WTC11 (cell line): ENCODE measurements at regions not wholly inside any gene's neighbourhood (a gene's known extent, or its start where the extent isn't known, plus 50 kb on each side); places are given as distances from the start of the nearest gene placed in this dataset.

Source experiments
- ATAC-seq: fragments of 200-7000 bp; cut with Tn5 transposase; 2 replicates; pipeline ENCODE4 v1.10.0; 2021; ENCODE audit warnings: mild to moderate bottlenecking, moderate library complexity
- CTCF ChIA-PET: fragments of 300-600 bp; sonication (Branson Sonifier 250); formaldehyde crosslinking; loops from one replicate; lab custom pipeline; 2021; ENCODE audit warnings: antibody characterized with exemption; lab: Charles Lee
- POLR2A ChIA-PET: fragments of 350-600 bp; sonication (Branson Sonifier 250); formaldehyde crosslinking; loops from one replicate; lab custom pipeline; 2021; ENCODE audit warnings: antibody characterized with exemption; lab: Charles Lee
- DNase-seq: peaks from one replicate; pipeline ENCODE4 v3.0.0; 2021; ENCODE audit warnings: low spot score
- H3K27ac Mint-ChIP-seq: 2 replicates; pipeline ENCODE4 v1.8.0; 2021; ENCODE audit warnings: mixed read lengths
- H3K27me3 Mint-ChIP-seq: 2 replicates; pipeline ENCODE4 v1.8.0; 2021; ENCODE audit warnings: low read depth, mild to moderate bottlenecking, moderate library complexity, mixed read lengths
- H3K36me3 Mint-ChIP-seq: 2 replicates; pipeline ENCODE4 v1.8.0; 2021; ENCODE audit warnings: mixed read lengths
- H3K4me1 Mint-ChIP-seq: 2 replicates; pipeline ENCODE4 v1.8.0; 2022; ENCODE audit warnings: mixed read lengths
- H3K4me3 Mint-ChIP-seq: 2 replicates; pipeline ENCODE4 v1.8.0; 2021; ENCODE audit warnings: mild to moderate bottlenecking, moderate library complexity, mixed read lengths
- H3K9me3 Mint-ChIP-seq: 2 replicates; pipeline ENCODE4 v1.8.0; 2021; ENCODE audit warnings: mixed read lengths
- GTF2I ChIP-seq: fragments of 250-450 bp; sonication (Bioruptor Pico); conservative IDR thresholded peaks from 2 replicates; pipeline ENCODE4 v1.4.0; 2021; ENCODE audit warnings: mild to moderate bottlenecking
- JUN ChIP-seq: sonication (generic); formaldehyde crosslinking; IDR thresholded peaks from 2 replicates; pipeline ENCODE4 v1.8.0; 2023; ENCODE audit warnings: mild to moderate bottlenecking, missing genetic modification reagents
- MYBL2 ChIP-seq: sonication (generic); formaldehyde crosslinking; IDR thresholded peaks from 2 replicates; pipeline ENCODE4 v1.8.1; 2023; ENCODE audit warnings: mild to moderate bottlenecking, moderate library complexity, missing genetic modification reagents
- PRRX2 ChIP-seq: fragments of 250-450 bp; sonication (Bioruptor Pico); IDR thresholded peaks from 2 replicates; pipeline ENCODE4 v1.8.0; 2021; ENCODE audit warnings: mild to moderate bottlenecking
- ZNF263 ChIP-seq: sonication (generic); formaldehyde crosslinking; IDR thresholded peaks from 2 replicates; pipeline ENCODE4 v1.8.1; 2022; ENCODE audit warnings: low read depth, mild to moderate bottlenecking, moderate library complexity, missing genetic modification reagents
- ZNF317 ChIP-seq: sonication (generic); formaldehyde crosslinking; IDR thresholded peaks from 2 replicates; pipeline ENCODE4 v1.8.1; 2023; ENCODE audit warnings: low read depth, mild to moderate bottlenecking, moderate library complexity, missing genetic modification reagents, borderline replicate concordance
- TF ChIP-seq, protein P1 (sequence below): sonication (generic); formaldehyde crosslinking; IDR thresholded peaks from 2 replicates; pipeline ENCODE4 v1.8.0; 2023; ENCODE audit warnings: missing genetic modification reagents, mild to moderate bottlenecking, borderline replicate concordance
- TF ChIP-seq, protein P2 (sequence below): sonication (generic); formaldehyde crosslinking; IDR thresholded peaks from 2 replicates; pipeline ENCODE4 v1.8.1; 2022; ENCODE audit warnings: low read depth, mild to moderate bottlenecking, moderate library complexity, missing genetic modification reagents, borderline replicate concordance
- TF ChIP-seq, protein P3 (sequence below): fragments of 250-450 bp; sonication (Bioruptor Pico); IDR thresholded peaks from 2 replicates; pipeline ENCODE4 v1.9.0; 2021; ENCODE audit warnings: mild to moderate bottlenecking
- TF ChIP-seq, protein P4 (sequence below): sonication (generic); formaldehyde crosslinking; IDR thresholded peaks from 2 replicates; pipeline ENCODE4 v1.8.1; 2023; ENCODE audit warnings: mild to moderate bottlenecking, missing genetic modification reagents, moderate library complexity
- TF ChIP-seq, protein P5 (sequence below): sonication (generic); formaldehyde crosslinking; IDR thresholded peaks from 2 replicates; pipeline ENCODE4 v1.8.0; 2022; ENCODE audit warnings: mild to moderate bottlenecking, missing genetic modification reagents
- TF ChIP-seq, protein P6 (sequence below): fragments of 250-450 bp; sonication (Bioruptor Pico); IDR thresholded peaks from 2 replicates; pipeline ENCODE4 v1.9.0; 2021; ENCODE audit warnings: moderate library complexity, mild to moderate bottlenecking, inconsistent platforms, borderline replicate concordance

DNA sequence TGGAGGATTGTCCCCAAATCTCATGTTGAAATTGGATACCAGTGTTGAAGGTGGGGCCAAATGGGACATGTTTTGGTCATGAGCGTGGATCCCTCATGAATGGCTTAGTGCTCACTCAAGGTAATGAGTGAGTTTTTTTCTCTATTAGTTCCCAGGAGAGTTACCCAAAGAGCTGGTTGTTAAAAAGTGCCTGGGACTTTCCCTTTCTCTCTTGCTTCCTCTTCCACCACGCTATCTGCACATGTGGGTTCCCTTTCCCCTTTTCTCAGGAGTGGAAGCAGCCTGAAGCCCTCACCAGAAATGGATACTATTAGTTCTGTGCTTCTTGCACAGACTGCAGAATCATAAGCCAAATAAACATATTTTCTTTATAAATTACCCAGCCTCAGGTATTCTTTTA lies 465.4 kb downstream of the FSCB start:
- Mint-ChIP-seq H3K9me3 (peaks cover 36% of the 10 kb centered on the region), H3K4me1 (peaks cover 6% of the 10 kb centered on the region; the same call in 1 of the 2 replicates), H3K27ac (no peak overlapping the region), H3K27me3 (no peaks in the 10 kb centered on the region; the same call in 1 of the 2 replicates), H3K36me3 (peaks cover 27% of the 10 kb centered on the region), H3K4me3 (no peak overlapping the region)
- DNase-seq, result no peak
- TF ChIP-seq ZNF317, result no peak
- TF ChIP-seq MYBL2 (CRISPR knock-in tag), result no peak
- TF ChIP-seq GTF2I (CRISPR knock-in tag), result no peak
- TF ChIP-seq ZNF263 (CRISPR knock-in tag), result no peak
- TF ChIP-seq JUN, result no peak
- TF ChIP-seq, protein P1, sequence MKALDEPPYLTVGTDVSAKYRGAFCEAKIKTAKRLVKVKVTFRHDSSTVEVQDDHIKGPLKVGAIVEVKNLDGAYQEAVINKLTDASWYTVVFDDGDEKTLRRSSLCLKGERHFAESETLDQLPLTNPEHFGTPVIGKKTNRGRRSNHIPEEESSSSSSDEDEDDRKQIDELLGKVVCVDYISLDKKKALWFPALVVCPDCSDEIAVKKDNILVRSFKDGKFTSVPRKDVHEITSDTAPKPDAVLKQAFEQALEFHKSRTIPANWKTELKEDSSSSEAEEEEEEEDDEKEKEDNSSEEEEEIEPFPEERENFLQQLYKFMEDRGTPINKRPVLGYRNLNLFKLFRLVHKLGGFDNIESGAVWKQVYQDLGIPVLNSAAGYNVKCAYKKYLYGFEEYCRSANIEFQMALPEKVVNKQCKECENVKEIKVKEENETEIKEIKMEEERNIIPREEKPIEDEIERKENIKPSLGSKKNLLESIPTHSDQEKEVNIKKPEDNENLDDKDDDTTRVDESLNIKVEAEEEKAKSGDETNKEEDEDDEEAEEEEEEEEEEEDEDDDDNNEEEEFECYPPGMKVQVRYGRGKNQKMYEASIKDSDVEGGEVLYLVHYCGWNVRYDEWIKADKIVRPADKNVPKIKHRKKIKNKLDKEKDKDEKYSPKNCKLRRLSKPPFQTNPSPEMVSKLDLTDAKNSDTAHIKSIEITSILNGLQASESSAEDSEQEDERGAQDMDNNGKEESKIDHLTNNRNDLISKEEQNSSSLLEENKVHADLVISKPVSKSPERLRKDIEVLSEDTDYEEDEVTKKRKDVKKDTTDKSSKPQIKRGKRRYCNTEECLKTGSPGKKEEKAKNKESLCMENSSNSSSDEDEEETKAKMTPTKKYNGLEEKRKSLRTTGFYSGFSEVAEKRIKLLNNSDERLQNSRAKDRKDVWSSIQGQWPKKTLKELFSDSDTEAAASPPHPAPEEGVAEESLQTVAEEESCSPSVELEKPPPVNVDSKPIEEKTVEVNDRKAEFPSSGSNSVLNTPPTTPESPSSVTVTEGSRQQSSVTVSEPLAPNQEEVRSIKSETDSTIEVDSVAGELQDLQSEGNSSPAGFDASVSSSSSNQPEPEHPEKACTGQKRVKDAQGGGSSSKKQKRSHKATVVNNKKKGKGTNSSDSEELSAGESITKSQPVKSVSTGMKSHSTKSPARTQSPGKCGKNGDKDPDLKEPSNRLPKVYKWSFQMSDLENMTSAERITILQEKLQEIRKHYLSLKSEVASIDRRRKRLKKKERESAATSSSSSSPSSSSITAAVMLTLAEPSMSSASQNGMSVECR (CRISPR knock-in tag), result no peak
- TF ChIP-seq, protein P2, sequence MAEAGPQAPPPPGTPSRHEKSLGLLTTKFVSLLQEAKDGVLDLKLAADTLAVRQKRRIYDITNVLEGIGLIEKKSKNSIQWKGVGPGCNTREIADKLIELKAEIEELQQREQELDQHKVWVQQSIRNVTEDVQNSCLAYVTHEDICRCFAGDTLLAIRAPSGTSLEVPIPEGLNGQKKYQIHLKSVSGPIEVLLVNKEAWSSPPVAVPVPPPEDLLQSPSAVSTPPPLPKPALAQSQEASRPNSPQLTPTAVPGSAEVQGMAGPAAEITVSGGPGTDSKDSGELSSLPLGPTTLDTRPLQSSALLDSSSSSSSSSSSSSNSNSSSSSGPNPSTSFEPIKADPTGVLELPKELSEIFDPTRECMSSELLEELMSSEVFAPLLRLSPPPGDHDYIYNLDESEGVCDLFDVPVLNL (CRISPR knock-in tag), result no peak
- TF ChIP-seq, protein P3, sequence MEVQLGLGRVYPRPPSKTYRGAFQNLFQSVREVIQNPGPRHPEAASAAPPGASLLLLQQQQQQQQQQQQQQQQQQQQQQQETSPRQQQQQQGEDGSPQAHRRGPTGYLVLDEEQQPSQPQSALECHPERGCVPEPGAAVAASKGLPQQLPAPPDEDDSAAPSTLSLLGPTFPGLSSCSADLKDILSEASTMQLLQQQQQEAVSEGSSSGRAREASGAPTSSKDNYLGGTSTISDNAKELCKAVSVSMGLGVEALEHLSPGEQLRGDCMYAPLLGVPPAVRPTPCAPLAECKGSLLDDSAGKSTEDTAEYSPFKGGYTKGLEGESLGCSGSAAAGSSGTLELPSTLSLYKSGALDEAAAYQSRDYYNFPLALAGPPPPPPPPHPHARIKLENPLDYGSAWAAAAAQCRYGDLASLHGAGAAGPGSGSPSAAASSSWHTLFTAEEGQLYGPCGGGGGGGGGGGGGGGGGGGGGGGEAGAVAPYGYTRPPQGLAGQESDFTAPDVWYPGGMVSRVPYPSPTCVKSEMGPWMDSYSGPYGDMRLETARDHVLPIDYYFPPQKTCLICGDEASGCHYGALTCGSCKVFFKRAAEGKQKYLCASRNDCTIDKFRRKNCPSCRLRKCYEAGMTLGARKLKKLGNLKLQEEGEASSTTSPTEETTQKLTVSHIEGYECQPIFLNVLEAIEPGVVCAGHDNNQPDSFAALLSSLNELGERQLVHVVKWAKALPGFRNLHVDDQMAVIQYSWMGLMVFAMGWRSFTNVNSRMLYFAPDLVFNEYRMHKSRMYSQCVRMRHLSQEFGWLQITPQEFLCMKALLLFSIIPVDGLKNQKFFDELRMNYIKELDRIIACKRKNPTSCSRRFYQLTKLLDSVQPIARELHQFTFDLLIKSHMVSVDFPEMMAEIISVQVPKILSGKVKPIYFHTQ (CRISPR knock-in tag), result no peak
- TF ChIP-seq, protein P4, sequence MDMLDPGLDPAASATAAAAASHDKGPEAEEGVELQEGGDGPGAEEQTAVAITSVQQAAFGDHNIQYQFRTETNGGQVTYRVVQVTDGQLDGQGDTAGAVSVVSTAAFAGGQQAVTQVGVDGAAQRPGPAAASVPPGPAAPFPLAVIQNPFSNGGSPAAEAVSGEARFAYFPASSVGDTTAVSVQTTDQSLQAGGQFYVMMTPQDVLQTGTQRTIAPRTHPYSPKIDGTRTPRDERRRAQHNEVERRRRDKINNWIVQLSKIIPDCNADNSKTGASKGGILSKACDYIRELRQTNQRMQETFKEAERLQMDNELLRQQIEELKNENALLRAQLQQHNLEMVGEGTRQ, result no peak
- POLR2A ChIA-PET, result no interaction called here
- ATAC-seq, result no peak
- CTCF ChIA-PET, result no interaction called here

DNA sequence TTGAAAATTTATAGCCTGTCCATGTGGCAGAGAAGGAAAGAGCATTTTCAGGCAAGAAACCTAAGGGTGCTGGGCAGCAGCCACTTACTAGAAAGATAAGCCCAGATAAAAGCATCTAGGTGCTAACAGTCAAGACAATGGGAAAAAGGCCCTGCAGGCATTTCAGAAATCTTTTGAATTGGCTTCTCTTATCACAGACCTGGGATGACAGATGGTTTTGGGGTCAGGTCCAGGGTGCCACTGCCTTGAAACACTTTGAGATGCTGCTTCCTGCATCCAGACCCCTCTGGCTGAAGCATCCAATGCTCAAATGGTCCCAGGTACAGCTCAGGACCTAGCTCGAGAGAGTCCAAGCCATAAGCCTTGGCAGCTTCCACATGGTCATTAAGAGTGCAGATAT lies 466.5 kb downstream of the FSCB start:
- ChIA-PET POLR2A (no interaction called here), CTCF (no interaction called here)
- Mint-ChIP-seq H3K4me3 (no peak overlapping the region), H3K9me3 (peaks cover 36% of the 10 kb centered on the region), H3K36me3 (peaks cover 27% of the 10 kb centered on the region), H3K27me3 (no peaks in the 10 kb centered on the region), H3K4me1 (peaks cover 6% of the 10 kb centered on the region; the same call in 1 of the 2 replicates), H3K27ac (no peak overlapping the region)
- TF ChIP-seq, protein P5, sequence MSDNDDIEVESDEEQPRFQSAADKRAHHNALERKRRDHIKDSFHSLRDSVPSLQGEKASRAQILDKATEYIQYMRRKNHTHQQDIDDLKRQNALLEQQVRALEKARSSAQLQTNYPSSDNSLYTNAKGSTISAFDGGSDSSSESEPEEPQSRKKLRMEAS (CRISPR knock-in tag), result no peak
- TF ChIP-seq GTF2I (CRISPR knock-in tag) (no peak), PRRX2 (no peak)
- TF ChIP-seq, protein P6, sequence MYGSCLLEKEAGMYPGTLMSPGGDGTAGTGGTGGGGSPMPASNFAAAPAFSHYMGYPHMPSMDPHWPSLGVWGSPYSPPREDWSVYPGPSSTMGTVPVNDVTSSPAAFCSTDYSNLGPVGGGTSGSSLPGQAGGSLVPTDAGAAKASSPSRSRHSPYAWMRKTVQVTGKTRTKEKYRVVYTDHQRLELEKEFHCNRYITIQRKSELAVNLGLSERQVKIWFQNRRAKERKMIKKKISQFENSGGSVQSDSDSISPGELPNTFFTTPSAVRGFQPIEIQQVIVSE (CRISPR knock-in tag), result no peak
- DNase-seq (no peak), ATAC-seq (no peak)
